ENCODE measurements at regions not wholly inside any gene's neighbourhood (a gene's known extent, or its start where the extent isn't known, plus 50 kb on each side); places are given as distances from the start of the nearest gene placed in this dataset.

DNA sequence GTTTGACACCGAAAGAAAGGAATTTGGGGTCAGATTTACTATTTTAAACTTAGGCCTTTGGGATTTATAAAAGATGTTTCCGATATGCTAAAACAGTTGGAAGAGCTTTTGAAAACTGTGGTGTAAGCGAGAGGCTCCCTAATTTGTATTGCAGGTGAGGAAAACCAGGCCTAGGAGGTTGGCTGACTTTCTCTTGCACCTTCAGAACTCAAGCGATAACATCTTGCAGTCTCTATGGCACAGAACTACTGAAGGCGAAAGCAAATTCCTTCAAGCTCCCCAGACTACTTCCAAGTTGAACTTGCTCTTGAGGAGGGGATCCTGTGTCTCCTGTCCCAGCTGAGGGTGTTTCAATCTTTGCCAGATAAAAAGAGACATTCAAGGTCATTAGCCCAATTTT lies 685.7 kb downstream of the ADGRL2 start:
- TF ChIP-seq CTCF (IDR thresholded peaks at IDR 0.05; ENCODE audit: low read depth, low read length, poor library complexity, severe bottlenecking): no peak
- TF ChIP-seq EZH2phosphoT487 (IDR thresholded peaks at IDR 0.05; ENCODE audit: borderline replicate concordance, low read length): no peak
